GM18505 (cell line): ENCODE measurements at regions not wholly inside any gene's neighbourhood (a gene's known extent, or its start where the extent isn't known, plus 50 kb on each side); places are given as distances from the start of the nearest gene placed in this dataset.

Experiments
- ATAC-seq: cut with Tn5 transposase; IDR thresholded peaks from one replicate; pipeline ENCODE4 v1.9.1; 2021; ENCODE audit not compliant: unreplicated experiment
- POLR2A ChIP-seq: IDR thresholded peaks from 4 replicates; pipeline ENCODE4 v1.6.1; 2011; ENCODE audit warnings: borderline replicate concordance; ENCODE audit not compliant: insufficient read depth, insufficient read length; ENCODE audit errors: extremely low read depth

DNA sequence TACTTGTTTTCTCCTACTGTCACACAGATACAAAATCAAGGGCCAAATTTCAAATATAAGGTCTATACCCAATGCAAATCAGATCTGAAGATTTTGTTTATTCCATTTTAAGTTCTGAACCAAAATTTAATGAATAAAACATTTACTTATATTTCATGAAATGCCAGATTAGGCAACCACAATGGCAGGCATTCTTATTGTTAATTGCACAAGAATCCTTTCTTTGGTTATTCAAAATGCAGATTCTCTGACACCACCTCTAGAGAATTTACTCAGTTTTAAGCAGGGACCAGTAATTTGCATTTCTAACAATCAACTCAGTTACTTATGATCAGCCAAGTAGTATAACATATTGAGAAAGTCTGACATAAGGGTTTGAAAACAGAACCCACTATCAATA is 972.4 kb upstream of the ACO1 start:
- TF ChIP-seq POLR2A = no peak
- no peak for ATAC-seq

DNA sequence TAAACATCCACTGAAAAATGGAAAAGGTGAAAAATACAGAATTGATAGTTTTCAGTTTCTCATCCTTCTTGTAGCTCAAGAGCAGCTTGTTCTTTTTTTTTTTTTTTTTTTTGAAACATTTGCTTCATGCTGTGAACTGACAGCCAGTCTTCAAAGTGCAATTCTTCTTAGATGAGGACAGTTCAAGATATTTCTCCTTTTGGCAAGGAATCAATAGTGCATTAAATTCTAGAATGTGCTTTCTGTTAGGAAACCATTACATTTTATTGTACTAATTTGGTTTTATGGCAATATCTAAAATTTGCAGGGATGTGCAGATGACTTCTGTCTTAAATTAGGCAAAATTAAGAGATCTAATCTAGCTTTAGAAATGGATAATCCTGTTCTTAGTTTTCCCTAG is 969.3 kb upstream of the ACO1 start:
- no peak for ATAC-seq

DNA sequence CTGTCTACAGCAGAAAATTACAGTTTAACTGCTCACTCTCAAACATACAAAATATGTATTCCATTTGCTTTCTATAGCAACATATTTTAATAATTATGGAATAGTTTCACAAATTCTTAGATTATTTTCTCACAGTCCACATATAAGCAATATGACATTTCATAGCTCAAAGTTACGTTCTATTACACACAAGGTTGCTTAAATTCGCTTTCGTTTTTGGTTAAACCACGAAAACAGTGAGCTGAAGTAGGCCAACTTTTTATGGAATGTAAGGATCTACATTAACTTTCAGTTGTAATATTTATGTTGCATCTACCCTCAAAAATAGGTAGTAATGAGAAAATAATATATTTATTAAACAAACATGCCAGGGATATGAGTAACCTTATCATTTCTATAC is 966.0 kb upstream of the ACO1 start:
- ATAC-seq = no peak
- TF ChIP-seq POLR2A = no peak

More for the DNA sequence above, 969.3 kb upstream of the ACO1 start:
- TF ChIP-seq POLR2A = no peak

DNA sequence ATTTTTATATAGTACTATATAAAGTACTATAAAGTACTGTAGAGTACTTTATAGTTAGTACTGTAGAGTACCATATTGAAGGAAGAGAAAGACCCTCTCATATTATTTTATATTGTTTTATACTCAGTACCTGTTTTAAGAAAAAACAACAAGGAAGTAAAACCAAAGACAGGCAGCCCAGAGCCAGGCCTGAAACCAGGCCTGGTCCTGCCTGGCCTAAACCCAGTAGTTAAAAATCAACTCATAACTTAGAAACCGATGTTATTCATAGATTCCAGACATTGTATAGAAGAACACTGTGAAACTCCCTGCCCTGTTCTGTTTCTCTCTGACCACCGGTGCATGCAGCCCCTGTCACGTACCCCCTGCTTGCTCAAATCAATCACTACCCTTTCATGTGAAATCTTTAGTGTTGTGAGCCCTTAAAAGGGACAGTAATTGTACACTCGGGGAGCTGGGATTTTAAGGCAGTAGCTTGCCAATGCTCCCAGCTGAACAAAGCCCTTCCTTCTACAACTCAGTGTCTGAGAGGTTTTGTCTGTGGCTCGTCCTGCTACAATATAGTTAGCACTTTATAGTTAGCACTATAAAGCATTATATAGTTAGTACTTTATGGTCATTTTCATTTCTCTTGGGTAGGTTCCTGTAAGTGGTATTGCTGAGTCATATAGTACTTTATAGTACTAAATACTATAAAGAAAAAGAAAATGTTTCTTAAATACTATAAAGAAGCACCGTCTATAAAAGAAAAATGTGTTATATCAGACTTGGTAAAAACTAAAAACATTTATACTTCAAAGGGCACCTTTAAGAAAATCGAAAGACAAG is 940.6 kb upstream of the ACO1 start:
- peak; percentile 62 for ATAC-seq

- ATAC-seq = no peak
Observed at GRCh38 chr9:31445357-31445756, 939.1 kb upstream of the ACO1 start.

GRCh38 chr9:31445960-31446359 is 938.5 kb upstream of the ACO1 start:
- no peak for TF ChIP-seq POLR2A
- peak; percentile 90 for ATAC-seq

More at GRCh38 chr9:31445357-31445756, 939.1 kb upstream of the ACO1 start:
- no peak for TF ChIP-seq POLR2A

GRCh38 chr9:31467075-31467474 is 917.4 kb upstream of the ACO1 start:
- no peak for ATAC-seq
- no peak for TF ChIP-seq POLR2A

DNA sequence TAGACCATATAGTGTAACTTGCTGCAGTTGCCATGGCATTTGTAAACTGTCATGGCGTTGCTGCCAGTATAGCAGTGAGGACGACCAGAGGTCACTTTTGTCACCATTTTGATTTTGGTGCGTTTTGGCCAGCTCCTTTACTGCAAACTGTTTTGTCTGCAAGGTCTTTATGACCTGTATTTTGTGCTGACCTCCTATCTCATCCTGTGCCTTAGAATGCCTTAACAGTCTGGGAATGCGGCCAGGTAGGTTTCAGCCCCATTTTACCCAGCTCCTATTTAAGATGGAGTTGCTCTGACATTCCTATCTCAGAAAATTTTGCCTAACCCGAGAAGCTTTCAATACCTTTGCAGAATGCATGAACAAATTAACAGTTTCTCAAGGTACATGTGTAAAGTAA is 914.4 kb upstream of the ACO1 start:
- TF ChIP-seq POLR2A = no peak
- no peak for ATAC-seq

- no peak for TF ChIP-seq POLR2A
- ATAC-seq = no peak
Observed at GRCh38 chr9:31471010-31471409, 913.4 kb upstream of the ACO1 start.

GRCh38 chr9:31486630-31487029 is 897.8 kb upstream of the ACO1 start:
- TF ChIP-seq POLR2A = no peak
- ATAC-seq = no peak

GRCh38 chr9:31490551-31491106 is 893.8 kb upstream of the ACO1 start:
- ATAC-seq = no peak
- TF ChIP-seq POLR2A = no peak

- TF ChIP-seq POLR2A = no peak
- ATAC-seq = no peak
Observed at GRCh38 chr9:31492229-31492628, 892.2 kb upstream of the ACO1 start.

DNA sequence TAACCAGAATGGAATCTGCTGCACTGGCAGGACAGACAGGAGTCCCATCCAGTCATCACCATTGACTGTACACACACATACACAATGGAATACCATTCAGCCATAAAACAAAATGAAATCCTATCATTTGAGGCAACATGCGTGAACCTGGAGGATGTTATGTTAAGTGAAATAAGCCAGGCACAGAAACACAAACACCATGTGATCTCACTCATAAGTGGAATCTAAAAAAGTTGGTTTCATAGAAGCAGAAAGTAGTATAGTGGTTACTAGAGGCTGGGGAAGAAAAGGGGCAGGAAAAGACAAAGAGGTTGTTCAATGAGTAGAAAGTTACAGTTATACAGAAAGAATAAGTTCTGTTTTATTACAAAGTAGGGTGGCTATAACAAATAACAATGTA is 884.0 kb upstream of the ACO1 start:
- TF ChIP-seq POLR2A = no peak
- no peak for ATAC-seq

DNA sequence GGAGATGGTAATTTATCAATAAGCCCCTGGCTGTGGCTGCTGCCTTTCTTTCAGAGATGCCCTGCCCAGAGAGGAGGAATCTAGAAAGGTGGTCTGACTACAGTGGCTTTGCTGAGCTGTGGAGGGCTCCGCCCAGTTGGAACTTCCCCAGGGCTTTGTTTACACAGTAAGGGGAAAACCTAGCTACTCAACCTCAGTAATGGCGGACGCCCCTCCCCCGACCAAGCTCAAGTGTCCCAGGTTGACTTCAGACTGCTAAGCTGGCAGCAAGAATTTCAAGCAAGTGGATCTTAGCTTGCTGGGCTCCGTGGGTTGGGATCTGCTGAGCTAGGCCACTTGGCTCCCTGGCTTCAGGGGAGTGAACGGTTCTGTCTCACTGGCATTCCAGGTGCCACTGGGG is 865.4 kb upstream of the ACO1 start:
- no peak for TF ChIP-seq POLR2A
- peak; percentile 49 for ATAC-seq
